ENCODE measurements at regions not wholly inside any gene's neighbourhood (a gene's known extent, or its start where the extent isn't known, plus 50 kb on each side); places are given as distances from the start of the nearest gene placed in this dataset.
"Not testable (repeated sequence)": the region's sequence is repeated elsewhere in the genome, so short reads cannot be mapped to it uniquely, and the experiment has no call there.

DNA sequence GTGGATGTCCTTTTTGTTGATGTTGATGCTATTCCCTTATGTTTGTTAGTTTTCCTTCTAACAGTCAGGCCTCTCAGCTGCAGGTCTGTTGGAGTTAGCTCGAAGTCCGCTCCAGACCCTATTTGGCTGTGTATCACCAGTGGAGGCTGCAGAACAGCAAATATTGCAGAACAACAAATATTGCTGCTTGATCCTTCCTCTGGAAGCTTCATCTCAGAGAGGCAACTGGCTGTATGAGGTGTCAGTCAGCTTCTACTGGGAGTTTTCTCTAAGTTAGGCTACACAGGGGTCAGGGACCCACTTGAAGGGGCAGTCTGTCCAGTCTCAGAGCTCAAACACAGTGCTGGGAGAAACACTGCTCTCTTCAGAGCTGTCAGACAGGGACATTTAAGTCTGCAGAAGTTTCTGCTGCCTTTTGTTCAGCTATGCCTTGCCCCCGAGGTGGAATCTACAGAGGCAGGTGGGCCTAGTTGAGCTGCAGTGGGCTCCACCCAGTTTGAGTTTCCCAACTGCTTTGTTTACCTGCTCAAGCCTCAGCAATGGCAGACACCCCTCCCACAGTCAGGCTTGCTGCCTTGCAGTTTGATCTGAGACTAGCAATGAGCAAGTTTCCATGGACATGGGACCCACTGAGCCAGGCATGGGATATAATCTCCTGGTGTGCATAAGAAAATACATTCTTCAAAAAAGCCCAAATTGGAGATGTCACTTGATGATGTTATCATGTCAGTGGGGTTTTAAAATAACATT, 99.5 kb downstream of the KDM5D start:
- DNase-seq = no peak

DNA sequence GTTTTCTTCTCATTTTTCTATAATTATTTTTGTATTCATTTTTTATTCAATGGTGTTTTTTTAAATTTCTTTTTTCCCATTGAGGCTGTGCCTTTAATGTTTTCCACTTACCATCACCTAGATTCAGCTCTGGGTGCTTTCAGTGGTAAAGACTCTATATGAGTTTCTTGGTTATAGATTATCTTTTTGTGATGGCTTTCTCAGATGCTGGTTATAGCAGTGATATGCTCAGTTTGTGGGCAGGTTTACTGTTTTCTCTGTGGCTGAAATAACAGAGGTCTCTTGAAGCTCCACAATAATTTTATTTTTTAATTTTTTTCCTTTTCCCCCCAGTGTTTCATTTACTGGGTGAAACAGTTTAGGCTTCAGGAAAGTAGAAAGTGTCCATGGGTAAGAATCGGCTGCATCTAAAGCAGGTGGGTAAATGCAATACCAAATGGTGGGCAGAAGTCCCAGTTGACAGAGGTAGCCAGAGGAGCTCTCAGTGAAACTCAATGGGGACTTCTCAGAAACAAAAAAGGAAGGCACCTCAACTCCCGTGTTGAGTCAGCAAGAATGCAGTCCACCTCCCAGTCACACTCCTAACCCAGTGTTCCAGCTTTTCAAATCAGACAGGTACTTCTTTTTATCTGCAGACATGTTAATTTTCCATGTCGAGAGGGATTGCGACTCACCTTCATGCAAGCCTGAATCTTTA, 106.7 kb downstream of the KDM5D start:
- no peak for DNase-seq

DNA sequence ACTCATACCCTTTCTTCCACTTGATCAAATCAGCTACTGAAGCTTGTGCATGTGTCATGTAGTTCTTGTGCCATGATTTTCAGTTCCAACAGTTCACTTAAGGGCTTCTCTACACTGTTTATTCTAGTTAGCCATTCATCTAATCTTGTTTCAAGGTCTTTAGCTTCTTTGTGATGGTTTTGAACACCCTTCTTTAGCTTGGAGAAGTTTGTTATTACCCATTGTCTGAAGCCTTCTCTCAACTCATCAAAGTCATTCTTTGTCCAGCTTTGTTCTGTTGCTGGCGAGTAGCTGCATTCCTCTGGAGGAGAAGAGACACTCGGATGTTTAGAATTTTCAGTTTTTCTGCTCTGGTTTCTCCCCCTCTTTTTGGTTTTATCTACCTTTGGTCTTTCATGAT, 115.6 kb downstream of the KDM5D start:
- DNase-seq = no peak

DNA sequence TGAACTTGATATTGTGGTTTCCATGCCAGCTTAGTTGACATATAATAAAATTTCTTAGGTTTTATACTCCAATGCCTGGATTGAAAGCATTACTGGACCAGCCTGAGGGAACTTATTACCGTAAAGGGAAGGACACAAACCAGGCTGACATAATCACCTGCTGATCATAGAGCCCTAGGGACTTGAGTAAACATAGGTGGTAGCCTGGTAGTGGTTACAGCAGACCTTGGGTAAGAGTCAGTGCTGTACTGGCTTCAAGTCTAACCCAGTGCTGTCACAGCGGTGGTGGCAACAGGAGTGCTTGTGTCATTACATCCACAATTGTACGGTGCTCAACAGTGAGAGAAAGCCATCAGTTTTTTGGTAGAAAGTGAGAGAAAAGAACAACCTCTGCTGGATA, 122.1 kb downstream of the KDM5D start:
- no peak for DNase-seq

DNA sequence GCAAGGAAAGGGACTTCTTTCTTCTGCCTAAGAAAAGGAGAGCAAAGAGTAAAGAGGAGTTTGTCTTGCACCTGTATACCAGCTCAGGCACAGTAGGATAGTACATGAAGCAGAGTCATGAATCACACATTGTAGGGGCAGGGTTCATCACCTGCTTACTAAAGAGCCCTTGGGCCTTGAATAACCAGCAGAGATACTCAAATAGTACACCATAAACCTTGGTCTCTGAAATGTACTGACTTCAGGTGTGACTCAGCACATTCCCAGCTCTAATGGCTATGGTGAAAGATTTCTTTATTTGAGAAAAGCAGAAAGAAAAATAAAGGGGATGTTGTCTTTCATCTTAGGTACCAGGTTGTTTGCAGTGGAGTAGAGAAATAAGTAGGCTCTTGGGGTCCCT, 122.8 kb downstream of the KDM5D start:
- no peak for DNase-seq

DNA sequence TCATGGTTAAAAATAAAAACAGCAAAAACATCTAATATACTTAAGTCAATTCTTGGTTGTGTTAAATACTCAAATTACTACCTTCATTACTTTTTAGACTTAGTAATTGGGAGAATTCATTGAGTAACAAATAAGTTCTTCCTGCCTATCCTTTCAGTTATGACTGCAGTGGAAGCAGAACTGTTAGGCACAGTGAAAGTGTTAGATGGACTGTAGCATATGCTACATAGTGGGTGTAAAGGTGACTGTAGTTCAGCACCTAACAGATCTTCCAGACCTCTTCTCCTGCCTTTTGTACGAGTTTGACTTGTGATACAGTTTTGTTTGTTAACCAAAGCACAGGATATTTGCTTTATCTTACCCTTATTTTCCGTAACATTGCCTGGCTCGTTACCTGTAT, 143.4 kb downstream of the KDM5D start:
- DNase-seq = no peak

DNA sequence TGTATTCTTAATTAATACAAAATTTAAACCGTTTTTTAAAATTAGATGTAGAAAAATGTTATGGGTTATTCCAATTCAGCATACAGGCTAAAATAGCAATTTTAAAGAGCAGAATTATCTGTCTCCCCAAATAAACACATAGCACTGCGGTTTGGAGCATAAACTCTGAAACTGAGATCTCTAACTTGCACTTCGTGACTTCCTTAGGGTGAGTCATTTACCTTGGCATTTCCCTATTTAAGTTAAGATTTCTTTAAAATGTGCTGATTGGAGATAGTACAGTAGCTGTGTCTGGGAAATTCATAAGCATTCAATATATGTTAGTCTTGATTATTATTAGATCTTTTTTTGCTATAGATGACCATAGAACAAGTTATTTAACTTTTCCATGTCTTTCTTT, 143.8 kb downstream of the KDM5D start:
- no peak for DNase-seq

DNA sequence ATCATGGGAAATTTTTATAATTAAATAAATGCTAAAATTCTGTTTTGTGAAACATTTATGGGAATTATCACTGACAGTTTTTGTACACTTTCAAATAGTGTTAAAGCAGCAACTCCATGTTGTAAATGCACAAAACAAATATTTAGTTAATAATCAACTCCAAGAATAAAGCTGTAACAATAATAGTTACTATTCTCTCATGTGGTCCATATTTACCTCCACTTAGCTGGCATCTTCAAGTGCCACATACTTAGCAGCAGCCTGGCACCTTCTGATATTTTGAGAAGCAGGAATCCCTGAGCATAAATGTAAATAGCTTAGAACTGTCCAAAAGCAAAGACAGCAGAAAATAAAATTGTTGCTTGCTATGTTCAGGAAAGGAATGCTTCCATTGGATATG, 154.3 kb downstream of the KDM5D start:
- DNase-seq = no peak

DNA sequence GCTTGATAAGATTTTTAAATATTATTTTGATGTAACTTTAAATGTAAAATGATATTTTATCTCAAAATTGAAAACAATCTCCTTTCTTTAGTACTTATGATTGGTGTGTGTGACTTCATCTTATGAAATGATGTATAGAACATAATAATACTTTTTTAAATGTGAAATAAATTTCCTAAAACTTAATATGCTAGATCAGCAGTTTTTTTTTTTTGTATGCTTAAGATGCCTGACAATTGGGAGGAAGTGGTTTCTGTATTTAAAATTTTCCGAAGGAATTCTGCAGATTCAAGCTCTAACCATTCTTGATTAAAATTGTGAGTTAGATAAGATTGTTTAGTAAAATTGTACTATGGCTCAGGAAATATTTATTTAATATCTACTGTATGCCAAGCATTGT, 154.9 kb downstream of the KDM5D start:
- DNase-seq = no peak

DNA sequence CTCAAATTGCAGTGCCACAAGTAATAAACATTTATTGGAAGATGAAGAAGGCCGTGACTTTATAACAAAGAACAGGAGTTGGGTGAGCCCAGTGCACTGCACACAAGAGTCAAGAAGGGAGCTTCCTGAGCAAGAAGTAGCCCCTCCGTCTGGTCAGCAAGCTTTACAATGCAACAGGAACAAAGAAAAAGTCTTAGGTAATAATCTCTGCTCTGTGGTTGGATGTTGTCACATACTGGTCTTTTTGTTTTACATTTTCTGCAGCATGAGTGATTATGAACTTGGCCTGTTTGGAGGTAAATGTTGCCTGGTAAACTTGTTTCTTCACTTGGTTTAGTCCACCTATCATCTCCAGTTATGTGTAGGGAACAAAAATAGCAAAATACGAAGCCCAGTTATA, 157.2 kb downstream of the KDM5D start:
- no peak for DNase-seq

DNA sequence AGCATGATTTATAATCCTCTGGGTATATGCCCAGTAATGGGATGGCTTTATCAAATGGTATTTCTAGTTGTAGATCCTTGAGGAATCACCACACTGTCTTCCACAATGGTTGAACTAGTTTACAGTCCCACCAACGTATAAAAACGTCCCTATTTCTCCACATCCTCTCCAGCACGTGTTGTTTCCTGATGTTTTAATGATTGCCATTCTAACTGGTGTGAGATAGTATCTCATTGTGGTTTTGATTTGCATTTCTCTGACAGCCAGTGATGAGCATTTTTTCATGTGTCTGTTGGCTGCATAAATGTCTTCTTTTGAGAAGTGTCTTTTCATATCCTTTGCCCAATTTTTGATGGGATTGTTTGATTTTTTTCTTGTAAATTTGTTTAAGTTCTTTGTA, 163.5 kb downstream of the KDM5D start:
- not testable (repeated sequence) for DNase-seq

DNA sequence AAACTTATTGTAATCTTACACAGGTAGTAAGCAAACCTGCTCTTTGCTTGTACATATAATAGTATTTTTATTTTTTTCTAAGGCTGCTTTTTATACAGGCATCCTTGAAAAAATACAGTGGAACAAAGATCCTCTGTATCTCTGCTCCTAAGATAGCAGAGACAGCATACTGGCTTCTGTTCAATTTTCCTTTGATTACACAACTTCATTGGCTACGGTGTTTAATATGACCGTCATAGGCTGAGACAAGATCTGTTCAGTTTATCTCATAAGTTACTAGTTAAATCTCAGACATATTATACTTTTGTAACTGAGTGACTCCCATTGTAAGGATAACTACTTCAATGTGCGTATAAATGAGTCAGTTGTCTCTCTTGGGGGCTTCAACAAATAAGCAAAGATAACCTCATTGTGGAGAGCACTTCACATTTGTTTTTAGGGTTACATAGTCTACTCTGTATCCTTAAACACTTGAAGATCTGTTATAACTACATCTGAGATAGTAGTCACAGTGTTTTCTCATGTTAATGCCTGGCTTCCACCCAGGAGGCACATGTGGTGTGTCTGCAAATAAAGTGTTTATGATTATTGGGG, 166.1 kb downstream of the KDM5D start:
- no peak for DNase-seq

DNA sequence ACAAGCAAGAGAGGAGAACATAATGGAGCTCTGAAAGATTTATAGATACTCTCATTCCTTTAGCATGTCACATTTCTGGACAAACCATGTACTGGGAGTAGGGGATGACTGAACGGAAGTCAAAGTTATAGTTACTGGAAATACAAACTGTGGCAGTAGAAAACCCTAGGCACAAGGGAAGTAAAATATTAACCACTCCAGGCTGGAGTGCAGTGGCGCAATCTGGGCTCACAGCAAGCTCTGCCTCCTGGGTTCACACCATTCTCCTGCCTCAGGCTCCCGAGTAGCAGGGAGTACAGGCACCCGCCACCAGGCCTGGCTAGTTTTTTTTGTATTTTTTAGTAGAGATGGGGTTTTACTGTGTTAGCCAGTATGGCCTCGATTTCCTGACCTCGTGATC, 167.3 kb downstream of the KDM5D start:
- DNase-seq = no peak

DNA sequence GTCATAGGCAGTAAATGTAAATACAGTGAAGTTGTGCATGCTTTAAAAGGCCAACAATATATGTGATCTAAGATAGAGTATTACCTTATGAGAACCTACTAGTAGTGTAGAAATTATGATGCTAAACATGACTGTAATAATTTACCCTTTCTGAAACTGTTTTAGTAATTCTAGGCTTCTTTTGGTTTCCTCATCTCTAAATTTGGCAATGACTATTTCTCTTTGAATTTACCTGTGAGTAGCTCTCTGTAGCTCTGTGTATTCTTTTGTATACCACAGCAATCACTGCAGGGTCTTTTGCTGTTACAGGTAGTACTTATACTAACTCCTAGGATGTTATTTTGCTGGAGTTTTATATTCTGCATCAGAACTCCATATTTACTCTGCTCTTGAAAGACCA, 169.6 kb downstream of the KDM5D start:
- no peak for DNase-seq

DNA sequence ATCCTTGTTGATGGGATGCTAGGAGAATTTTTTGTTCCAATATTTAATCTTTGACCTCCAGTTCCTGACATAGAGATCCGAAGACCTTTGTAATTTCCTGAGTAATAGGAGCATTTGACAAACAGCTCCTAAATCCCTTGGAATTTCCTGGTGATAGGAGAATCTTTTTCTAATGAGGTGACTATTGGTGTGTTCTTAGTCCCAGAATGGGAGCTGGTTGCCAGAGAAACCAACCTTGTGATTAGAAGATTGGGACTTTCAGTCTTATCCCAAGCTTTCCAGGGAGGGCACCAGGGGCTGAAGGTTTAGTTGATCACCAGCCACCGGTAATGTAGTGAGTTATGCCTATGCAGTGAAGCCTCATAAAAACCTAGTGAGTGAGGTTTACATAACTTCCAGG, 170.9 kb downstream of the KDM5D start:
- DNase-seq = no peak

DNA sequence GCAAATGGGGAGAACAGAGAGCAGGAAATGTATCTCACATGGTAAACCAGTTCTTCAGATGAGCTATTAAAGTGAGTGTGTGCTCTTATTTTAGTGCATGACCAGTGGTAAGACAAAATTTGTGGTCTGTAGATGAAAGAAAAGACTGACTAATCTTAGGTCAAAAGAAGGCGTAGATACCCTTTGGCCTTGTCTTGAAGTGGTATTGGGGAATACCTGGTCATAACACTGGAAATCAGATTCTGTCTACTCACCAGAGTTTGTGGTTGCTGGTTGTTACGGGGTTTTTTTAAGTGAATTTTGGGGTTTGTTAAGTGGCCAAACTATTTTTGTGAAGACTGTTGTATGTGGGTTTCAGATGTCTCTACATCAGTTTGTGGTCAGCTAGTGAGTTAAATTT, 173.5 kb downstream of the KDM5D start:
- DNase-seq = no peak

DNA sequence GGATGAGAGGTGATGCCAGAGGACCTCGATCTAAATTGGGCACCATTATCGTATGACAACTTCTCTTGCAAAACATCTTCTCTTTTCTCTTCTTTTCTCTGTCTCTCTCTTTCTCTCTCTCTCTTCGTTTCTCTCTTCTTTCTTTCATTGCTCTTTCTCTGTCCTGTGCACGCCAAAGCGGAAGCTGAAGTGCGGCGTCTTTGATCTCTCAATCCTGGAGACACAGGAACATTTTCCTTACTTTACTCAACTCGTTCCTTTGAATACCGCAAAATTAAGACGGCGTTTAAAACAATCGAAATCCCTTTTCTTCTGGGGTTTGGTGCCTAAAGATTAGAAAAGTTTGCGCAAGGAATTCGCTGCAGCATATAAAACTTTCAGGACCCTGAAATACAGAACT, 176.6 kb downstream of the KDM5D start:
- DNase-seq = no peak

DNA sequence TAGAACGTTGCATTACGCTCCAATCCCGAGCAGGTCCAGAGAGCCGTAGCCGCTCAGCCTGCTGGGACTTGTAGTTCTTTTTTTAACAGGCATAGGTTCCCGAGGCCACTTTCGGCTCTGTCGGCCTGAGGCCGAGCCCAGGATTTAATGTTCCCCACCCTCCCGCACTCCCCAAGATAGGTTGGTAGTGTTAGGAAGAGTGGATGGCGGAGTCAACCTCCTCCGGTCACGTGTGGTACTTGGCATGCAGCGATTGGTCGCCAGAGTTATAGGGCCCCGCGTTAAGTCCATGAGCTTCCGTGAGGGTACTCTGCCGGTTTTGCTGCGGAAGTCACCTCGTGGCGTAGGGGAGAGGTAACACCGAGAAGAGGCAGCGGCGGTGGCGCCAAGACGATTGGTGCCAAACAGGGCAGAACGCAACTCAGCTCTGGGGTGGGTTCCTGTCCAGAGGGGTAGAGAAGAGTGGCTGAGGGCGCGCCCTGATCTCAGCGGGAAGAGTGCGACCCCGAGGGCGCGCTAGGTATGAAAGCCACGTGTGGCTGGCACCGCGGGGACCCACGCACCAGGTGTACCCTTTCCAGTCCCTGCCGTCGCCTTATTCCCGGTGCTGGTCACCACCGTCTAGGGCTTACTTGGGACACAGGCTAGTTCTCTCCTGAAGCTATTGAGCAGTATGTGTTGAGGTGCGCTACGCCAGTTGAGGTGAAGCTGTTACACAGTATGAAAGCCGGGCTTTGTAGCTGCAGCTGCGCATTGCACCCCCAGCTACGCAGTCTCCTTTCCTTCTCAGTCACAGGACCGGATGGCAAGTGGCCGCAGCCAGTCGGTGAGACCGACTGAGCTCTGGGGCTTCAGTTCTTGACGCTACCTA, 177.2 kb downstream of the KDM5D start:
- DNase-seq = peak; percentile 78

DNA sequence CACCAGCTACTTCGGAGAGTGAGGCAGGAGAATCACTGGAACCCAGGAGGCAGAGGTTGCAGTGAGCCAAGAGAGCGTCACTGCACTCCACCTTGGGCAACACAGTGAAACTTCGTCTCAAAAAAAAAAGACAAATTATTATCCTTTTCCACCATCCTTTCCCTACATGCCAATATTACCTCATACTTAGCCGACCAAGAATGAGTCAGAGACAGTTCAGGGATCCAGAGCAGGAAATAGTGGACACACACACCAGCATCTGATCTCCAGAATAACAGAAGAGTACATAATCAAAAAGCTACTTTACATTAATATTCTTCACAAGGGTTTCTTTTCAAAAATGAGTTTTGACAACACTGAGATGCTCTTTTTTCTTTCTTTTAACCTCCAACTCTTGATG, 185.4 kb downstream of the KDM5D start:
- no peak for DNase-seq

DNA sequence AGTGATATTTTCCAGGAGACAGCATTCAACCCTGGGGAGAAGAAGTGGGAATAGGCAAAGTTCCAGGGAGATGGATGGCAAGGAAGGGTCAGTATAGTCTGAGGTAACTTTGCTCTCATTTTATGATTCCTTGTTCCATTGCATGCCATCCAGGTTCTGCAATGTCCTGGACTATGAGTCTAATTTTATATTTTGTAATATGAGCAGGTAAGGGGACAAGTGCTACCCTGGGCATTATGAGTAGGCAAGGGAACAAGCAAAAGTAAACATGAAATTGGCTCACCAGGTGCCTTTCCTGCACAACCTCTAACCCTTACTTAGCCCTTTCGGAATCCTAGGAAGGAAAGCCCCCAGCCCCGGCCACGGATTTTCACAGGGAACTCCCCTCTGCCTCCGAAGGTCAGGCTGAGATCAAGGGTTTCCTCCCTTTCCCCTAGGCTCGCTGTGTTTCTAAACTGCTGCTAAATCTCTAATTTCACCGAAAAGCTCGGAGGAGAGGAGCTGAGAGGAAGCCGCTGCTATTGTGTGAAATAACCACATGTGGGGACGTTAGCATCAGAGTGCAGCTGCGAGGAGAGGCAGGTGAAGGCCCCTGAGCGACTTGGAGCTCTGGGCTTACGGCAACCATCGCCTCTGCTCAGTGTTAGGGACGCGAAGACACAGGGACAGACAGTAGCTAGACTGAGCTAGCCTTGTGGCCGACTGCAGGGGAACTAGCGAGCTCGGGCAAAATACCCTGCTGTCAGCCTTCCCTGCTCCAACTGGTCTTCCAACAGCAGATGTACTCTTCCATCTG, 194.7 kb downstream of the KDM5D start:
- no peak for DNase-seq

DNA sequence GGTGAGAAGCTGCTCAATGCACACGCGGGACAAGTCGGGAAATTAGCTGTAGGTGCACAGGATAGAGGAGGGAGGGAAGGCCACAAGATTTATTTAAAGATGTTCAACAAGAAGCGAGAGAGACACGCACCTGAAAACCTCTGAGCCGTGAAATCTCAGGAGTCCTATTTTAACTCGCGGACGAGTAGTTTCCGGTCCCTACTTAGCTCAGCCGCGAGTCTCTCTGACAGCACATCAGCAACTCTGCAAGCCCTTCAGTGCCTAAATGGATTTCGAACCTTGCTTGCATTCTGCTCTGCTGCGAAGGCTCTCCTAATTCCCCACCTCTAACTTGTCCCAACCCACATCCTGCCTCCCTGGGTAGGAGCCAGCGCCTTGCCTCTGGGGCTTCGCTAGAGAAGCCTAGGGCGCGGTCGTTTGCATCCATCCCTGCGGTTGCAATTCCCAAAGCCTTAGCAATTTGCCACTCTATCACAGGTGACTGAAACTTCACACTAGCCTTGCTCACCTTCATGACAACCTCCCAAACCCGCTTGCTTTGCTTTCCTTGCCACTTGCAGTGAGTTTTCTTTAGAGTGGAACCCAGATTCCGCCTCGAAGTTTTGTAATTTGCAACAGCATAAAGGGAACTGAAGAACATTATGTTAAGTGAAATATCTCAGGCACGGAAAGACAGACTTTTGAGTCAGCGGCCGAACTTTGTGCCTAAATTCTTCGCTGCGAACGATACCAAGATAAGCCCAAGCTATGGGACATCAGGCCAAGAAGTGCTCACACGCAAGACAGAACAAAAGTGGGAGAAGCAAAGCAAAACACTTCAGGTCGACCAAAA, 202.8 kb downstream of the KDM5D start:
- DNase-seq = no peak

DNA sequence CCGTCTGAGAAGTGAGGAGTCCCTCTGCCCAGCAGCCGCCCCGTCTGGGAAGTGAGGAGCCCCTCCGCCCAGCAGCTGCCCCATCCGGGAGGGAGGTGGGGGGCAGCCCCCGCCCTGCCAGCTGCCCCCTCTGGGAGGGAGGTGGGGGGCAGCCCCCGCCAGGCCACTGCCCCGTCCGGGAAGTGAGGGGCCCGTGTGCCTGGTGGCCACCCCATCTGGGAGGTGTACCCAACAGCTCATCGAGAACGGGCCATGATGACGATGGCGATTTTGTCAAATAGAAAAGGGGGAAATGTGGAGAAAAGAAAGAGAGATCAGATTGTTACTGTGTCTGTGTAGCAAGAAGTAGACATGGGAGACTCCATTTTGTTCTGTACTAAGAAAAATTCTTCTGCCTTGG, 208.8 kb downstream of the KDM5D start:
- not testable (repeated sequence) for DNase-seq
